ENCODE measurements at regions not wholly inside any gene's neighbourhood (a gene's known extent, or its start where the extent isn't known, plus 50 kb on each side); places are given as distances from the start of the nearest gene placed in this dataset.

- TF ChIP-seq EZH2 (IDR thresholded peaks at IDR 0.05; ENCODE audit: borderline replicate concordance, low read depth, low read length, severe bottlenecking) (no peak), MAX (IDR thresholded peaks at IDR 0.05; ENCODE audit: insufficient read depth, insufficient read length) (no peak), POLR2AphosphoS5 (IDR thresholded peaks at IDR 0.05; ENCODE audit: insufficient read depth, low read depth, low read length) (no peak), FOS (IDR thresholded peaks at IDR 0.05; ENCODE audit: borderline replicate concordance, insufficient read depth, low read length) (no peak), POLR2A (IDR thresholded peaks at IDR 0.05; ENCODE audit: low read depth, low read length) (no peak), GATA2 (IDR thresholded peaks at IDR 0.05; ENCODE audit: insufficient read depth, insufficient read length, low read depth, low read length) (no peak), JUN (IDR thresholded peaks at IDR 0.05; ENCODE audit: borderline replicate concordance, insufficient read depth, insufficient read length, low read depth) (no peak)
- H3K4me3 ChIP-seq (replicated peaks in 1 of 3; ENCODE audit: insufficient read depth in 1 of 3, low read depth in 1 of 3, low read length in 3 of 3), result no peak overlapping the region
- POLR2A ChIA-PET, result no interaction called here
- BruUV-seq (replicated peaks), result no TSS peak
- no peaks in the 10 kb centered on the region for H3K4me1 ChIP-seq (ENCODE audit: control insufficient read depth, extremely low read depth, insufficient read depth, low read length)
- no peaks in the 10 kb centered on the region for H3K27me3 ChIP-seq (ENCODE audit: control insufficient read depth in 2 of 2, insufficient read depth in 2 of 2, low read length in 2 of 2)
- no peaks in the 10 kb centered on the region for H3K9me1 ChIP-seq (replicated peaks; ENCODE audit: control insufficient read depth, extremely low read depth, insufficient read depth, low read length)
- CTCF ChIA-PET, result no interaction called here
- dilution Hi-C loops (cut with MboI; ENCODE audit: extremely low pct_ligation_motif_present, low sequenced_read_pairs) (no loop called here), intact Hi-C loops (cut with micrococcal nuclease) (no loop called here)
- H3K9me3 ChIP-seq (replicated peaks; ENCODE audit: control insufficient read depth, insufficient read depth, low read length), result peaks cover 8% of the 10 kb centered on the region
- no peak overlapping the region for H3K27ac ChIP-seq (ENCODE audit: insufficient read depth, low read depth, low read length)
- no peak overlapping the region for H2AFZ ChIP-seq (ENCODE audit: low read depth, low read length)
- H3K79me2 ChIP-seq (ENCODE audit: control insufficient read depth, insufficient read depth, low read length), result no peaks in the 10 kb centered on the region
- FAIRE-seq (no peak), DNase-seq (ENCODE audit: low read depth, low spot score) (no peak)
- no peak overlapping the region for H3K9ac ChIP-seq (replicated peaks; ENCODE audit: extremely low read depth, insufficient read depth, low read length)
- no peak overlapping the region for H3K4me2 ChIP-seq (ENCODE audit: insufficient read depth, low read length)
- no peaks in the 10 kb centered on the region for H3K36me3 ChIP-seq (ENCODE audit: control insufficient read depth in 2 of 2, extremely low read depth in 1 of 2, insufficient read depth in 2 of 2, low read length in 2 of 2)
- H4K20me1 ChIP-seq (replicated peaks; ENCODE audit: control insufficient read depth, extremely low read depth, insufficient read depth, low read length), result no peaks in the 10 kb centered on the region
These were observed 528.9 kb downstream of the TMEM121 start for GRCh38 chr14:106055289-106055688.

- POLR2A ChIA-PET, result no interaction called here
- dilution Hi-C loops (cut with MboI; ENCODE audit: extremely low pct_ligation_motif_present, low sequenced_read_pairs), result no loop called here
- H3K9me1 ChIP-seq (replicated peaks; ENCODE audit: control insufficient read depth, extremely low read depth, insufficient read depth, low read length), result no peaks in the 10 kb centered on the region
- no peaks in the 10 kb centered on the region for H4K20me1 ChIP-seq (replicated peaks; ENCODE audit: control insufficient read depth, extremely low read depth, insufficient read depth, low read length)
- no peaks in the 10 kb centered on the region for H3K36me3 ChIP-seq (ENCODE audit: control insufficient read depth in 2 of 2, extremely low read depth in 1 of 2, insufficient read depth in 2 of 2, low read length in 2 of 2)
- DNase-seq (ENCODE audit: low read depth, low spot score), result no peak
- no peak overlapping the region for H3K9ac ChIP-seq (replicated peaks; ENCODE audit: extremely low read depth, insufficient read depth, low read length)
- H3K4me3 ChIP-seq (replicated peaks in 1 of 3; ENCODE audit: insufficient read depth in 1 of 3, low read depth in 1 of 3, low read length in 3 of 3), result no peak overlapping the region
- H3K27ac ChIP-seq (ENCODE audit: insufficient read depth, low read depth, low read length), result no peak overlapping the region
- no peak overlapping the region for H3K4me2 ChIP-seq (ENCODE audit: insufficient read depth, low read length)
- no peak for FAIRE-seq
- BruUV-seq (replicated peaks), result no TSS peak
- TF ChIP-seq POLR2AphosphoS5 (IDR thresholded peaks at IDR 0.05; ENCODE audit: insufficient read depth, low read depth, low read length), result no peak
- H2AFZ ChIP-seq (ENCODE audit: low read depth, low read length), result no peak overlapping the region
- H3K4me1 ChIP-seq (ENCODE audit: control insufficient read depth, extremely low read depth, insufficient read depth, low read length), result no peaks in the 10 kb centered on the region
- H3K9me3 ChIP-seq (replicated peaks; ENCODE audit: control insufficient read depth, insufficient read depth, low read length), result peaks cover 6% of the 10 kb centered on the region
- CTCF ChIA-PET, result no interaction called here
- no peaks in the 10 kb centered on the region for H3K27me3 ChIP-seq (ENCODE audit: control insufficient read depth in 2 of 2, insufficient read depth in 2 of 2, low read length in 2 of 2)
- intact Hi-C loops (cut with micrococcal nuclease), result no loop called here
- H3K79me2 ChIP-seq (ENCODE audit: control insufficient read depth, insufficient read depth, low read length), result no peaks in the 10 kb centered on the region
These were observed 532.0 kb downstream of the TMEM121 start for GRCh38 chr14:106058342-106058741.

Data from endothelial cell of umbilical vein (primary cell).